Right lobe of liver (tissue), 6 donors: ENCODE measurements at regions not wholly inside any gene's neighbourhood (a gene's known extent, or its start where the extent isn't known, plus 50 kb on each side); places are given as distances from the start of the nearest gene placed in this dataset.

ENCODE experiments used
- ATAC-seq, 4 donors: fragments of 200-7000 bp; cut with Tn5 transposase; one replicate each; pipeline ENCODE4 v1.9.1; 2020; ENCODE audit warnings: mild to moderate bottlenecking in 4 of 4, moderate library complexity in 4 of 4
- DNase-seq, 3 donors: peaks; one replicate each; pipeline ENCODE4 v3.0.0-alpha.2; 2020
- H3K27ac ChIP-seq, 3 donors: fragments of 200-600 bp; one replicate each; pipeline ENCODE4 v1.8.0; 2022
- H3K27me3 ChIP-seq, 2 donors: fragments of 200-600 bp; one replicate each; pipeline ENCODE4 v1.8.0; 2022
- H3K36me3 ChIP-seq, 4 donors: fragments of 200-600 bp; sonication (generic) in 1 of 4; one replicate each; pipeline versions ENCODE4 v1.5.1 to v1.8.0; 2017 to 2022; ENCODE audit warnings: control low read depth in 1 of 4
- H3K4me1 ChIP-seq, 4 donors: fragments of 200-600 bp; sonication (generic) in 1 of 4; one replicate each; pipeline versions ENCODE4 v1.5.1 to v1.8.0; 2017 to 2022; ENCODE audit warnings: control low read depth in 1 of 4
- H3K4me3 ChIP-seq, 3 donors: fragments of 200-600 bp; one replicate each; pipeline ENCODE4 v1.8.0; 2022
- H3K9me3 ChIP-seq, 4 donors: fragments of 200-600 bp; sonication (generic) in 1 of 4; one replicate each; pipeline versions ENCODE4 v1.5.1 to v1.8.0; 2017 to 2022; ENCODE audit warnings: control low read depth in 1 of 4
- CTCF ChIP-seq, 4 donors: fragments of 200-600 bp in 3 of 4; fragments of 450-650 bp in 1 of 4; IDR thresholded peaks; one replicate each; pipeline versions ENCODE4 v1.5.1 to v1.8.0; 2016 to 2022; ENCODE audit warnings: antibody characterized with exemption in 4 of 4, mild to moderate bottlenecking in 2 of 4
- POLR2A ChIP-seq: fragments of 450-650 bp; IDR thresholded peaks from one replicate; pipeline ENCODE4 v1.6.1; 2017; ENCODE audit warnings: antibody characterized with exemption, mild to moderate bottlenecking
- WGBS: methylation state at CpG from one replicate; pipeline ENCODE4 v1.1.6; 2018; ENCODE audit warnings: low coverage, low lambda C conversion rate; ENCODE audit not compliant: insufficient coverage; ENCODE audit errors: missing lambda C conversion rate; 5-methylcytosine and 5-hydroxymethylcytosine counted together
- intact Hi-C, 2 donors: fragments of 100-400 bp; cut with DNase I; formaldehyde crosslinking; loops; one replicate each; pipeline versions ENCODE4 v1.11.2 to v1.14.1; 2022
- donor health status: DM: no; HTN: yes; CAD: no.
- donor health status: DM: no; HTN: no; CAD: no.
- donor health status: DM: no; HTN: no; CAD: no.
- donor health status: DM: no; HTN: yes; CAD: no.
- donor health status: DM: no; HTN: yes; CAD: no.

GRCh38 chr4:54378461-54378860 is 149.4 kb downstream of the PDGFRA start:
- Histone ChIP-seq H3K27me3 (no peaks in the 10 kb centered on the region), H3K4me3 (no peak overlapping the region), H3K4me1 (no peaks in the 10 kb centered on the region), H3K36me3 (no peaks in the 10 kb centered on the region), H3K27ac (no peak overlapping the region), H3K9me3 (no peaks in the 10 kb centered on the region)
- DNase-seq (no peak), ATAC-seq (no peak)
- intact Hi-C loops = no loop called here
- no peak for TF ChIP-seq POLR2A
- no peak for TF ChIP-seq CTCF (IDR thresholded peaks at IDR 0.05)
- WGBS = 80% methylated on average over 1 of the region's 1 CpG

- ATAC-seq (no peak), DNase-seq (no peak)
- 67% methylated on average over 5 of the region's 5 CpGs for WGBS
- H3K36me3 ChIP-seq = no peaks in the 10 kb centered on the region
- no peaks in the 10 kb centered on the region for H3K4me1 ChIP-seq
- TF ChIP-seq POLR2A (no peak), CTCF (IDR thresholded peaks at IDR 0.05) (no peak)
- H3K9me3 ChIP-seq = no peaks in the 10 kb centered on the region
- no peak overlapping the region for H3K27ac ChIP-seq
- no peak overlapping the region for H3K4me3 ChIP-seq
- no peaks in the 10 kb centered on the region for H3K27me3 ChIP-seq
- intact Hi-C loops = no loop called here
These were observed 155.1 kb downstream of the PDGFRA start for GRCh38 chr4:54384152-54384551.

GRCh38 chr4:54384563-54384962 is 155.5 kb downstream of the PDGFRA start:
- peak; percentile 25 to 40 (median 32) for ATAC-seq
- 25% methylated on average over 5 of the region's 6 CpGs for WGBS
- H3K27ac ChIP-seq = no peak overlapping the region
- H3K9me3 ChIP-seq = no peaks in the 10 kb centered on the region
- H3K27me3 ChIP-seq = no peaks in the 10 kb centered on the region
- no peaks in the 10 kb centered on the region for H3K4me1 ChIP-seq
- DNase-seq = no peak
- H3K36me3 ChIP-seq = no peaks in the 10 kb centered on the region
- intact Hi-C loops = no loop called here
- TF ChIP-seq POLR2A (no peak), CTCF (IDR thresholded peaks at IDR 0.05) (peak in 2 of 4 donors; percentile 17 to 24)
- H3K4me3 ChIP-seq = no peak overlapping the region

- ATAC-seq (no peak), DNase-seq (no peak)
- TF ChIP-seq POLR2A (no peak), CTCF (IDR thresholded peaks at IDR 0.05) (no peak)
- no peaks in the 10 kb centered on the region for H3K36me3 ChIP-seq
- H3K4me3 ChIP-seq = no peak overlapping the region
- H3K27me3 ChIP-seq = no peaks in the 10 kb centered on the region
- H3K9me3 ChIP-seq = no peaks in the 10 kb centered on the region
- no peaks in the 10 kb centered on the region for H3K4me1 ChIP-seq
- H3K27ac ChIP-seq = no peak overlapping the region
- intact Hi-C loops = no loop called here
- WGBS = 52% methylated on average over 8 of the region's 10 CpGs
These were observed 157.1 kb downstream of the PDGFRA start for GRCh38 chr4:54386042-54386669.

GRCh38 chr4:54386693-54387092 is 157.6 kb downstream of the PDGFRA start:
- WGBS = 88% methylated on average over 1 of the region's 1 CpG
- Histone ChIP-seq H3K4me1 (no peaks in the 10 kb centered on the region), H3K27ac (no peak overlapping the region), H3K36me3 (no peaks in the 10 kb centered on the region), H3K9me3 (no peaks in the 10 kb centered on the region), H3K4me3 (no peak overlapping the region), H3K27me3 (no peaks in the 10 kb centered on the region)
- intact Hi-C loops = no loop called here
- TF ChIP-seq CTCF (IDR thresholded peaks at IDR 0.05) (no peak), POLR2A (no peak)
- DNase-seq (no peak), ATAC-seq (no peak)
